PC-9 (cell line): ENCODE measurements at regions not wholly inside any gene's neighbourhood (a gene's known extent, or its start where the extent isn't known, plus 50 kb on each side); places are given as distances from the start of the nearest gene placed in this dataset.
A peak's percentile ranks its signal among the peaks of the same experiment; 100 is the strongest.

Source experiments
- BruUV-seq: library from RNA; stranded (reverse); fragments of 400-500 nt; replicated peaks from 2 replicates; lab custom pipeline; 2021; lab: Mats Ljungman, UMichigan
- CTCF ChIA-PET: fragments of 300-600 bp; sonication (Branson Sonifier 250); formaldehyde crosslinking; loops from one replicate; lab custom pipeline; 2022; ENCODE audit warnings: antibody characterized with exemption; lab: Charles Lee
- POLR2A ChIA-PET: fragments of 300-600 bp; sonication (Branson Sonifier 250); formaldehyde crosslinking; loops from one replicate; lab custom pipeline; 2022; ENCODE audit warnings: antibody characterized with exemption; ENCODE audit not compliant: unreplicated experiment; lab: Charles Lee
- DNase-seq, 2 experiments: peaks; one replicate each; pipeline versions ENCODE4 v3.0.0 to v3.0.0-alpha.2; 2015 to 2022; ENCODE audit warnings: mixed read lengths in 1 of 2
- H2AFZ ChIP-seq: fragments of 200-600 bp; sonication (generic); 2 replicates; pipeline ENCODE4 v1.8.1; 2017; ENCODE audit warnings: antibody characterized with exemption
- H3F3A ChIP-seq: fragments of 200-600 bp; sonication (generic); 2 replicates; pipeline ENCODE4 v1.8.1; 2017; ENCODE audit warnings: antibody characterized with exemption, mild to moderate bottlenecking, low read depth; ENCODE audit not compliant: insufficient read depth
- H3K27ac ChIP-seq: fragments of 200-600 bp; sonication (generic); 2 replicates; pipeline ENCODE4 v1.6.1; 2016; ENCODE audit warnings: mixed run types
- H3K27me3 ChIP-seq: fragments of 200-600 bp; sonication (generic); 2 replicates; pipeline ENCODE4 v1.6.1; 2016; ENCODE audit warnings: low read depth, mixed run types; ENCODE audit not compliant: insufficient read depth
- H3K36me3 ChIP-seq: fragments of 200-600 bp; sonication (generic); 2 replicates; pipeline ENCODE4 v1.6.1; 2016; ENCODE audit warnings: low read depth, mixed run types
- H3K4me1 ChIP-seq: fragments of 200-600 bp; sonication (generic); replicated peaks from 2 replicates; pipeline ENCODE4 v1.6.1; 2016; ENCODE audit warnings: mixed run types; ENCODE audit not compliant: insufficient read depth
- H3K4me2 ChIP-seq: fragments of 200-600 bp; sonication (generic); 2 replicates; pipeline ENCODE4 v1.6.1; 2017; ENCODE audit warnings: mixed run types
- H3K4me3 ChIP-seq: fragments of 200-600 bp; sonication (generic); 2 replicates; pipeline ENCODE4 v1.6.1; 2016; ENCODE audit warnings: mixed run types
- H3K79me2 ChIP-seq: fragments of 200-600 bp; sonication (generic); 2 replicates; pipeline ENCODE4 v1.6.1; 2017; ENCODE audit warnings: low read depth, mixed run types
- H3K9me2 ChIP-seq: fragments of 200-600 bp; sonication (generic); 2 replicates; pipeline ENCODE4 v1.8.1; 2017; ENCODE audit warnings: mild to moderate bottlenecking; ENCODE audit not compliant: insufficient read depth
- H3K9me3 ChIP-seq: fragments of 200-600 bp; sonication (generic); 2 replicates; pipeline ENCODE4 v1.8.1; 2016; ENCODE audit warnings: low read depth; ENCODE audit not compliant: insufficient read depth
- H4K20me1 ChIP-seq: fragments of 200-600 bp; sonication (generic); 2 replicates; pipeline ENCODE4 v1.8.1; 2017; ENCODE audit not compliant: insufficient read depth
- EZH2 ChIP-seq: fragments of 200-600 bp; sonication (generic); IDR thresholded peaks from 2 replicates; pipeline ENCODE4 v1.8.0; 2017; ENCODE audit warnings: antibody characterized with exemption, low read depth
- intact Hi-C: fragments of 100-400 bp; cut with micrococcal nuclease; formaldehyde crosslinking; loops from one replicate; pipeline ENCODE4 v1.10.0; 2022; ENCODE audit not compliant: unreplicated experiment
- TF ChIP-seq, protein P1 (sequence below): fragments of 200-600 bp; sonication (generic); conservative IDR thresholded peaks from 2 replicates; pipeline ENCODE4 v1.6.1; 2017; ENCODE audit warnings: mixed run types, antibody characterized with exemption, mild to moderate bottlenecking, moderate library complexity

DNA sequence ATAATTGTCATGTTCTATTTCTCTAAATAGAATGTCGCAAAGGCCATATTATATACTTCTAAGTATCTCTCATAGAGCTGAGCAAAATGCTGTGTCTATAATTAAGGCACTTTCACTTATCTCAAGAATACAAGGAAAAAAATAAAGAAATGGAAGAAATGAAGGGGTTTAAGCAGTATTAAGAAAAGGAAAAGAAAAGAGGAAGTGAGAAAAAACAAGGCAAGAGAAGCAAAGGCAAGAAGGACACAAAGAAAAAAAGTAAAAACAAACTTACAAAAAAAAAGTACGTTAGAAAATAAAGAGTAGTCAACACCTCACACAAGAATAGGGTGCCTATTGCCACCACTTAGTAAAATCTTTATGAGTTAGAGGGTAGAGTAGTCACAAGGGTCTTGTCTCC, 506.2 kb downstream of the GABRG2 start:
- Histone ChIP-seq H3K4me1 (no peaks in the 10 kb centered on the region), H4K20me1 (no peaks in the 10 kb centered on the region), H3K4me3 (no peak overlapping the region), H3K79me2 (no peaks in the 10 kb centered on the region), H3K27me3 (no peaks in the 10 kb centered on the region), H3K4me2 (no peak overlapping the region), H3K36me3 (no peaks in the 10 kb centered on the region), H3K27ac (no peak overlapping the region), H3F3A (no peaks in the 10 kb centered on the region), H3K9me3 (no peaks in the 10 kb centered on the region), H2AFZ (no peak overlapping the region), H3K9me2 (no peaks in the 10 kb centered on the region)
- ChIA-PET POLR2A (no interaction called here), CTCF (no interaction called here)
- no TSS peak for BruUV-seq
- TF ChIP-seq, protein P1, sequence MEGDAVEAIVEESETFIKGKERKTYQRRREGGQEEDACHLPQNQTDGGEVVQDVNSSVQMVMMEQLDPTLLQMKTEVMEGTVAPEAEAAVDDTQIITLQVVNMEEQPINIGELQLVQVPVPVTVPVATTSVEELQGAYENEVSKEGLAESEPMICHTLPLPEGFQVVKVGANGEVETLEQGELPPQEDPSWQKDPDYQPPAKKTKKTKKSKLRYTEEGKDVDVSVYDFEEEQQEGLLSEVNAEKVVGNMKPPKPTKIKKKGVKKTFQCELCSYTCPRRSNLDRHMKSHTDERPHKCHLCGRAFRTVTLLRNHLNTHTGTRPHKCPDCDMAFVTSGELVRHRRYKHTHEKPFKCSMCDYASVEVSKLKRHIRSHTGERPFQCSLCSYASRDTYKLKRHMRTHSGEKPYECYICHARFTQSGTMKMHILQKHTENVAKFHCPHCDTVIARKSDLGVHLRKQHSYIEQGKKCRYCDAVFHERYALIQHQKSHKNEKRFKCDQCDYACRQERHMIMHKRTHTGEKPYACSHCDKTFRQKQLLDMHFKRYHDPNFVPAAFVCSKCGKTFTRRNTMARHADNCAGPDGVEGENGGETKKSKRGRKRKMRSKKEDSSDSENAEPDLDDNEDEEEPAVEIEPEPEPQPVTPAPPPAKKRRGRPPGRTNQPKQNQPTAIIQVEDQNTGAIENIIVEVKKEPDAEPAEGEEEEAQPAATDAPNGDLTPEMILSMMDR: no peak
- no peak for TF ChIP-seq EZH2
- no peak for DNase-seq
- intact Hi-C loops: no loop called here

DNA sequence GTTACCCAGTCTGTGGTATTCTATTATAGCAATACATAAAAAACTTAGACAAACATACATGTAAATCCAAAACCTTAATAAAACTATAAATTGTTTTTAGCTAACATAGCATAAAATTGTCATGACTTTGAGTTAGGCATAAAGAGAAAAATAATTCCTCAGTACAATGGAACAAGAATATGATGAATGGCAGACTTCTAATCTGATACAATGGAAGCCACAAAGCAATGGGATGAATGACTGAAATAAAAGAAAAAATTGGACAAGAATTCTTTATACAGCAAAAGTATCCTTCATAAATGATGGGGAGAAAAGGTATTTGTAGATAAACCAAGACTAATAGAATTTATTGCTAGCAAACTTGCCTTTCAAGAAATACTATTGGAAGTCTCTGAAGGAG, 524.2 kb downstream of the GABRG2 start:
- Histone ChIP-seq H3K9me2 (no peaks in the 10 kb centered on the region), H3K4me3 (no peak overlapping the region), H3K27me3 (no peaks in the 10 kb centered on the region), H3F3A (no peaks in the 10 kb centered on the region), H3K4me2 (no peak overlapping the region), H2AFZ (no peak overlapping the region), H3K9me3 (no peaks in the 10 kb centered on the region), H3K36me3 (no peaks in the 10 kb centered on the region), H3K4me1 (no peaks in the 10 kb centered on the region), H4K20me1 (no peaks in the 10 kb centered on the region), H3K27ac (no peak overlapping the region), H3K79me2 (no peaks in the 10 kb centered on the region)
- POLR2A ChIA-PET: no interaction called here
- CTCF ChIA-PET: no interaction called here
- DNase-seq: no peak
- no TSS peak for BruUV-seq
- TF ChIP-seq, protein P1: no peak
- TF ChIP-seq EZH2: no peak
- intact Hi-C loops: no loop called here

DNA sequence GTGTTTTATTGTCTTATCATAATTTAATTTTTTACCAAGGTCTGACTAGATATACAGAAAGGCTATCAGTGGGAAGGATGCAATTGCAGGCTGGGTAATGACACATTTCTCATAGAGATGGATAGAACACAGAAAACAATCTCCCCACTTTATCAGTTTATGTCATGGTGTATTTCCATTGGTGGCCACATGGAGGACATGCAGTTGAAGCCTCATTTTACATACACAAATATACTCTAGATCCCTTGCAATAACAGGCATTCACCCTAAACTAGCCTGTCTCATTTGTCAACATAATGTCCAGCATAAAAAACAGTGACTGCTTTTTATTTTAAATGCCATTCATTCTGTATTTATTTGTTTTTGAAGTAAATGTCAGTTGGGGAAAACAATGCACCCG, 526.3 kb downstream of the GABRG2 start:
- no peak overlapping the region for H3K4me3 ChIP-seq
- H3K4me1 ChIP-seq: no peaks in the 10 kb centered on the region
- no peak for DNase-seq
- H2AFZ ChIP-seq: no peak overlapping the region
- H3K27me3 ChIP-seq: no peaks in the 10 kb centered on the region
- H3K36me3 ChIP-seq: no peaks in the 10 kb centered on the region
- no peaks in the 10 kb centered on the region for H3K9me2 ChIP-seq
- TF ChIP-seq, protein P1: peak; percentile 53
- TF ChIP-seq EZH2: no peak
- no peaks in the 10 kb centered on the region for H3K79me2 ChIP-seq
- H3K4me2 ChIP-seq: no peak overlapping the region
- ChIA-PET POLR2A (no interaction called here), CTCF (no interaction called here)
- BruUV-seq: no TSS peak
- H3K9me3 ChIP-seq: no peaks in the 10 kb centered on the region
- no peak overlapping the region for H3K27ac ChIP-seq
- intact Hi-C loops: no loop called here
- no peaks in the 10 kb centered on the region for H3F3A ChIP-seq
- no peaks in the 10 kb centered on the region for H4K20me1 ChIP-seq
